Mucosa of descending colon (tissue), 3 donors: ENCODE measurements at regions not wholly inside any gene's neighbourhood (a gene's known extent, or its start where the extent isn't known, plus 50 kb on each side); places are given as distances from the start of the nearest gene placed in this dataset.

Experiments used
- ATAC-seq: fragments of 200-7000 bp; cut with Tn5 transposase; one replicate; pipeline ENCODE4 v1.9.1; 2020; ENCODE audit warnings: mild to moderate bottlenecking, moderate library complexity
- DNase-seq, 3 donors: peaks; one replicate each; pipeline ENCODE4 v3.0.0-alpha.2; 2020
- H3K36me3 ChIP-seq: fragments of 200-600 bp; one replicate; pipeline ENCODE4 v1.8.0; 2021; ENCODE audit warnings: low read depth, mild to moderate bottlenecking
- H3K4me1 ChIP-seq: fragments of 200-600 bp; one replicate; pipeline ENCODE4 v1.8.0; 2021; ENCODE audit warnings: low read depth, mild to moderate bottlenecking
- H3K4me3 ChIP-seq: fragments of 200-600 bp; one replicate; pipeline ENCODE4 v1.8.0; 2021; ENCODE audit warnings: mild to moderate bottlenecking
- H3K9me3 ChIP-seq: fragments of 200-600 bp; one replicate; pipeline ENCODE4 v1.8.0; 2021; ENCODE audit warnings: mild to moderate bottlenecking
- CTCF ChIP-seq: fragments of 200-600 bp; IDR thresholded peaks from one replicate; pipeline ENCODE4 v1.8.0; 2022; ENCODE audit warnings: antibody characterized with exemption, mild to moderate bottlenecking
- intact Hi-C, 2 donors: fragments of 100-400 bp; cut with DNase I in 1 of 2; cut with micrococcal nuclease in 1 of 2; formaldehyde crosslinking; loops; one replicate each; pipeline versions ENCODE4 v1.11.0 to v1.11.1; 2022; cut with DNase I, micrococcal nuclease
- donor health status: DM: no; HTN: no; CAD: no; lungs with moderate emphysema.
- donor health status: DM: no; HTN: no; CAD: no.
- donor health status: DM: no; HTN: yes; CAD: no.

GRCh38 chr18:37987901-37988300 is 422.3 kb upstream of the CELF4 start:
- intact Hi-C loops: no loop called here
- ATAC-seq: no peak
- no peak for TF ChIP-seq CTCF

GRCh38 chr18:37986665-37987064 is 421.1 kb upstream of the CELF4 start:
- H3K9me3 ChIP-seq: peaks cover 13% of the 10 kb centered on the region
- no peak for ATAC-seq
- H3K36me3 ChIP-seq: no peaks in the 10 kb centered on the region
- no peak for DNase-seq
- no peak overlapping the region for H3K4me3 ChIP-seq
- intact Hi-C loops: no loop called here
- H3K4me1 ChIP-seq: no peaks in the 10 kb centered on the region
- no peak for TF ChIP-seq CTCF

More at GRCh38 chr18:37987901-37988300, 422.3 kb upstream of the CELF4 start:
- Histone ChIP-seq H3K4me1 (no peaks in the 10 kb centered on the region), H3K36me3 (no peaks in the 10 kb centered on the region), H3K4me3 (no peak overlapping the region), H3K9me3 (peaks cover 14% of the 10 kb centered on the region)
- no peak for DNase-seq

GRCh38 chr18:37985126-37985525 is 419.5 kb upstream of the CELF4 start:
- intact Hi-C loops: no loop called here
- no peak overlapping the region for H3K4me3 ChIP-seq
- no peaks in the 10 kb centered on the region for H3K36me3 ChIP-seq
- no peak for TF ChIP-seq CTCF
- DNase-seq: no peak
- no peak for ATAC-seq
- H3K9me3 ChIP-seq: peaks cover 4% of the 10 kb centered on the region
- no peaks in the 10 kb centered on the region for H3K4me1 ChIP-seq

GRCh38 chr18:37980556-37980955 is 415.0 kb upstream of the CELF4 start:
- Histone ChIP-seq H3K9me3 (peaks cover 7% of the 10 kb centered on the region), H3K4me3 (no peak overlapping the region), H3K4me1 (no peaks in the 10 kb centered on the region), H3K36me3 (no peaks in the 10 kb centered on the region)
- DNase-seq (no peak), ATAC-seq (no peak)
- TF ChIP-seq CTCF: no peak
- intact Hi-C loops: no loop called here

GRCh38 chr18:37975446-37975845 is 409.8 kb upstream of the CELF4 start:
- intact Hi-C loops: no loop called here
- ATAC-seq: no peak
- no peak for TF ChIP-seq CTCF
- no peaks in the 10 kb centered on the region for H3K36me3 ChIP-seq
- no peak overlapping the region for H3K4me3 ChIP-seq
- DNase-seq: no peak
- peaks cover 26% of the 10 kb centered on the region for H3K9me3 ChIP-seq
- no peaks in the 10 kb centered on the region for H3K4me1 ChIP-seq

GRCh38 chr18:37967261-37967660 is 401.7 kb upstream of the CELF4 start:
- H3K4me1 ChIP-seq: no peaks in the 10 kb centered on the region
- TF ChIP-seq CTCF: no peak
- intact Hi-C loops: no loop called here
- ATAC-seq: no peak
- no peak overlapping the region for H3K4me3 ChIP-seq
- no peaks in the 10 kb centered on the region for H3K36me3 ChIP-seq
- no peak for DNase-seq
- H3K9me3 ChIP-seq: peaks cover 26% of the 10 kb centered on the region
